HepG2 (cell line): ENCODE measurements at regions not wholly inside any gene's neighbourhood (a gene's known extent, or its start where the extent isn't known, plus 50 kb on each side); places are given as distances from the start of the nearest gene placed in this dataset.

ENCODE experiments used
- FOSL1 ChIP-seq: sonication (generic); formaldehyde crosslinking; IDR thresholded peaks from 2 replicates; pipeline ENCODE4 v1.9.0; 2021; ENCODE audit warnings: missing genetic modification reagents, borderline replicate concordance
- RARA ChIP-seq: IDR thresholded peaks from 2 replicates; pipeline ENCODE4 v1.6.1; 2016; ENCODE audit warnings: missing genetic modification reagents, missing compliant biosample characterization
- RXRA ChIP-seq: sonication (generic); formaldehyde crosslinking; IDR thresholded peaks from 2 replicates; pipeline ENCODE4 v1.5.1; 2020; ENCODE audit warnings: missing genetic modification reagents
- SYNCRIP ChIP-seq: fragments of 200-400 bp; formaldehyde crosslinking; IDR thresholded peaks from 2 replicates; pipeline ENCODE4 v1.6.1; 2018; ENCODE audit warnings: mild to moderate bottlenecking, low read depth, low read length; ENCODE audit not compliant: insufficient read depth
- ZNF547 ChIP-seq: sonication (generic); formaldehyde crosslinking; IDR thresholded peaks from 2 replicates; pipeline ENCODE4 v1.5.1; 2020; ENCODE audit warnings: mild to moderate bottlenecking, missing genetic modification reagents
- ZNF607 ChIP-seq: sonication (generic); formaldehyde crosslinking; IDR thresholded peaks from 2 replicates; pipeline ENCODE4 v1.5.1; 2020; ENCODE audit warnings: missing genetic modification reagents, mild to moderate bottlenecking, borderline replicate concordance
- TF ChIP-seq, protein P1 (sequence below): sonication (generic); formaldehyde crosslinking; IDR thresholded peaks from 2 replicates; pipeline ENCODE4 v1.5.1; 2020; ENCODE audit warnings: mild to moderate bottlenecking, missing genetic modification reagents, moderate library complexity
- TF ChIP-seq, protein P2 (sequence below): sonication (generic); formaldehyde crosslinking; IDR thresholded peaks from 2 replicates; pipeline ENCODE4 v1.9.0; 2021; ENCODE audit warnings: missing genetic modification reagents, mild to moderate bottlenecking, borderline replicate concordance
- TF ChIP-seq, protein P3 (sequence below): fragments of 450-650 bp; IDR thresholded peaks from 2 replicates; pipeline ENCODE4 v1.6.1; 2017
- TF ChIP-seq, protein P4 (sequence below): IDR thresholded peaks from 2 replicates; pipeline ENCODE4 v1.6.1; 2016; ENCODE audit warnings: missing genetic modification reagents, missing compliant biosample characterization
- TF ChIP-seq, protein P5 (sequence below): sonication (generic); formaldehyde crosslinking; IDR thresholded peaks from 2 replicates; pipeline ENCODE4 v1.4.0; 2020; ENCODE audit warnings: missing genetic modification reagents

DNA sequence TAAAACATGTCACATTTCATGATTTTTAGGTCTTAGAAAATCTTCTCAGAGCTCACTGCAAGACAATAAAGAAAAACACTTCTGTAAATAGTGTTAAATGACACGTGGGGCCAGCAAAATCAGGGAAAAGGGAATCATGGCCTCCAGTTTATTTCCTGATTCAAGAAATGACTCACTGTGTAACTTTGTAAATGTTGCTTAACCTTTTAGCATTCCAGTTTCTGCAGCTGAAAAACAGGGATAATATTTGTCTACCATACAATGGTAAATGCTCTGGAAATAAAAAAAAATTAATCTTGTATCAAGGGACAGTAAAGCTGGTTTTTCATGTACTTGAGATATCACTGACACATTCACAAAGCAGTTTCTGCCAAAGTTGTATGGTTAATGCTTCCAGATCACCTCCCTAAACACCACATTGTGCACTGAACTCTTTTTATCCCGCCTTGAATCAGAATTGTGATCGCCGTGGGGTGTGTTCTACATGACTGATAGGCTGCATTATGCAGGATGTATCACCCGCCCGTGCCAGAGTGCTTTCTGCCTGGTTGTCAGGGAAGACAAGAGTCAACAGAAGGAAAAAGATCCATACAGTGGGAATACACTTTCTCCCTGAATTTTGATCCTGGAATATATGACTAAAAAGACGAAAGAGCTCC lies 238.8 kb downstream of the IKZF2 start (continued):
- TF ChIP-seq, protein P1, sequence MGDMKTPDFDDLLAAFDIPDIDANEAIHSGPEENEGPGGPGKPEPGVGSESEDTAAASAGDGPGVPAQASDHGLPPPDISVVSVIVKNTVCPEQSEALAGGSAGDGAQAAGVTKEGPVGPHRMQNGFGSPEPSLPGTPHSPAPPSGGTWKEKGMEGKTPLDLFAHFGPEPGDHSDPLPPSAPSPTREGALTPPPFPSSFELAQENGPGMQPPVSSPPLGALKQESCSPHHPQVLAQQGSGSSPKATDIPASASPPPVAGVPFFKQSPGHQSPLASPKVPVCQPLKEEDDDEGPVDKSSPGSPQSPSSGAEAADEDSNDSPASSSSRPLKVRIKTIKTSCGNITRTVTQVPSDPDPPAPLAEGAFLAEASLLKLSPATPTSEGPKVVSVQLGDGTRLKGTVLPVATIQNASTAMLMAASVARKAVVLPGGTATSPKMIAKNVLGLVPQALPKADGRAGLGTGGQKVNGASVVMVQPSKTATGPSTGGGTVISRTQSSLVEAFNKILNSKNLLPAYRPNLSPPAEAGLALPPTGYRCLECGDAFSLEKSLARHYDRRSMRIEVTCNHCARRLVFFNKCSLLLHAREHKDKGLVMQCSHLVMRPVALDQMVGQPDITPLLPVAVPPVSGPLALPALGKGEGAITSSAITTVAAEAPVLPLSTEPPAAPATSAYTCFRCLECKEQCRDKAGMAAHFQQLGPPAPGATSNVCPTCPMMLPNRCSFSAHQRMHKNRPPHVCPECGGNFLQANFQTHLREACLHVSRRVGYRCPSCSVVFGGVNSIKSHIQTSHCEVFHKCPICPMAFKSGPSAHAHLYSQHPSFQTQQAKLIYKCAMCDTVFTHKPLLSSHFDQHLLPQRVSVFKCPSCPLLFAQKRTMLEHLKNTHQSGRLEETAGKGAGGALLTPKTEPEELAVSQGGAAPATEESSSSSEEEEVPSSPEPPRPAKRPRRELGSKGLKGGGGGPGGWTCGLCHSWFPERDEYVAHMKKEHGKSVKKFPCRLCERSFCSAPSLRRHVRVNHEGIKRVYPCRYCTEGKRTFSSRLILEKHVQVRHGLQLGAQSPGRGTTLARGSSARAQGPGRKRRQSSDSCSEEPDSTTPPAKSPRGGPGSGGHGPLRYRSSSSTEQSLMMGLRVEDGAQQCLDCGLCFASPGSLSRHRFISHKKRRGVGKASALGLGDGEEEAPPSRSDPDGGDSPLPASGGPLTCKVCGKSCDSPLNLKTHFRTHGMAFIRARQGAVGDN (CRISPR knock-in tag) = no peak
- TF ChIP-seq, protein P2, sequence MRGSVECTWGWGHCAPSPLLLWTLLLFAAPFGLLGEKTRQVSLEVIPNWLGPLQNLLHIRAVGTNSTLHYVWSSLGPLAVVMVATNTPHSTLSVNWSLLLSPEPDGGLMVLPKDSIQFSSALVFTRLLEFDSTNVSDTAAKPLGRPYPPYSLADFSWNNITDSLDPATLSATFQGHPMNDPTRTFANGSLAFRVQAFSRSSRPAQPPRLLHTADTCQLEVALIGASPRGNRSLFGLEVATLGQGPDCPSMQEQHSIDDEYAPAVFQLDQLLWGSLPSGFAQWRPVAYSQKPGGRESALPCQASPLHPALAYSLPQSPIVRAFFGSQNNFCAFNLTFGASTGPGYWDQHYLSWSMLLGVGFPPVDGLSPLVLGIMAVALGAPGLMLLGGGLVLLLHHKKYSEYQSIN = no peak
- TF ChIP-seq, protein P3, sequence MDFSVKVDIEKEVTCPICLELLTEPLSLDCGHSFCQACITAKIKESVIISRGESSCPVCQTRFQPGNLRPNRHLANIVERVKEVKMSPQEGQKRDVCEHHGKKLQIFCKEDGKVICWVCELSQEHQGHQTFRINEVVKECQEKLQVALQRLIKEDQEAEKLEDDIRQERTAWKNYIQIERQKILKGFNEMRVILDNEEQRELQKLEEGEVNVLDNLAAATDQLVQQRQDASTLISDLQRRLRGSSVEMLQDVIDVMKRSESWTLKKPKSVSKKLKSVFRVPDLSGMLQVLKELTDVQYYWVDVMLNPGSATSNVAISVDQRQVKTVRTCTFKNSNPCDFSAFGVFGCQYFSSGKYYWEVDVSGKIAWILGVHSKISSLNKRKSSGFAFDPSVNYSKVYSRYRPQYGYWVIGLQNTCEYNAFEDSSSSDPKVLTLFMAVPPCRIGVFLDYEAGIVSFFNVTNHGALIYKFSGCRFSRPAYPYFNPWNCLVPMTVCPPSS = no peak
- no peak for TF ChIP-seq RXRA (CRISPR knock-in tag)
- TF ChIP-seq, protein P4, sequence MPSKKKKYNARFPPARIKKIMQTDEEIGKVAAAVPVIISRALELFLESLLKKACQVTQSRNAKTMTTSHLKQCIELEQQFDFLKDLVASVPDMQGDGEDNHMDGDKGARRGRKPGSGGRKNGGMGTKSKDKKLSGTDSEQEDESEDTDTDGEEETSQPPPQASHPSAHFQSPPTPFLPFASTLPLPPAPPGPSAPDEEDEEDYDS (CRISPR knock-in tag) = no peak
- TF ChIP-seq, protein P5, sequence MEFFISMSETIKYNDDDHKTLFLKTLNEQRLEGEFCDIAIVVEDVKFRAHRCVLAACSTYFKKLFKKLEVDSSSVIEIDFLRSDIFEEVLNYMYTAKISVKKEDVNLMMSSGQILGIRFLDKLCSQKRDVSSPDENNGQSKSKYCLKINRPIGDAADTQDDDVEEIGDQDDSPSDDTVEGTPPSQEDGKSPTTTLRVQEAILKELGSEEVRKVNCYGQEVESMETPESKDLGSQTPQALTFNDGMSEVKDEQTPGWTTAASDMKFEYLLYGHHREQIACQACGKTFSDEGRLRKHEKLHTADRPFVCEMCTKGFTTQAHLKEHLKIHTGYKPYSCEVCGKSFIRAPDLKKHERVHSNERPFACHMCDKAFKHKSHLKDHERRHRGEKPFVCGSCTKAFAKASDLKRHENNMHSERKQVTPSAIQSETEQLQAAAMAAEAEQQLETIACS = no peak
- no peak for TF ChIP-seq ZNF547
- no peak for TF ChIP-seq SYNCRIP
- no peak for TF ChIP-seq FOSL1
- TF ChIP-seq ZNF607 = no peak
- TF ChIP-seq RARA (CRISPR knock-in tag) = 0 out of 2 replicates have a peak, but pooled peaks have one; percentile 21
